GM13977 (cell line): ENCODE measurements at regions not wholly inside any gene's neighbourhood (a gene's known extent, or its start where the extent isn't known, plus 50 kb on each side); places are given as distances from the start of the nearest gene placed in this dataset.

Experiments
- DNase-seq: peaks from one replicate; pipeline ENCODE4 v3.0.0; 2012; ENCODE audit warnings: low spot score
- in situ Hi-C: fragments of 300-500 bp; cut with MboI; formaldehyde crosslinking; loops from one replicate; pipeline ENCODE4 v1.12.0; 2022; ENCODE audit warnings: low sequenced_read_pairs, low pct_unique_long_range_greater_than_20kb, mixed read lengths, inconsistent platforms; ENCODE audit not compliant: unreplicated experiment
- TF ChIP-seq, protein P1 (sequence below): IDR thresholded peaks from 2 replicates; pipeline ENCODE4 v1.5.1; 2012; ENCODE audit warnings: mild to moderate bottlenecking, control low read depth; ENCODE audit not compliant: insufficient read depth; ENCODE audit errors: extremely low read depth, missing control alignments

GRCh38 chr13:77416666-77417212 is 89.8 kb upstream of the MYCBP2 start:
- in situ Hi-C loops, result no loop called here
- TF ChIP-seq, protein P1, sequence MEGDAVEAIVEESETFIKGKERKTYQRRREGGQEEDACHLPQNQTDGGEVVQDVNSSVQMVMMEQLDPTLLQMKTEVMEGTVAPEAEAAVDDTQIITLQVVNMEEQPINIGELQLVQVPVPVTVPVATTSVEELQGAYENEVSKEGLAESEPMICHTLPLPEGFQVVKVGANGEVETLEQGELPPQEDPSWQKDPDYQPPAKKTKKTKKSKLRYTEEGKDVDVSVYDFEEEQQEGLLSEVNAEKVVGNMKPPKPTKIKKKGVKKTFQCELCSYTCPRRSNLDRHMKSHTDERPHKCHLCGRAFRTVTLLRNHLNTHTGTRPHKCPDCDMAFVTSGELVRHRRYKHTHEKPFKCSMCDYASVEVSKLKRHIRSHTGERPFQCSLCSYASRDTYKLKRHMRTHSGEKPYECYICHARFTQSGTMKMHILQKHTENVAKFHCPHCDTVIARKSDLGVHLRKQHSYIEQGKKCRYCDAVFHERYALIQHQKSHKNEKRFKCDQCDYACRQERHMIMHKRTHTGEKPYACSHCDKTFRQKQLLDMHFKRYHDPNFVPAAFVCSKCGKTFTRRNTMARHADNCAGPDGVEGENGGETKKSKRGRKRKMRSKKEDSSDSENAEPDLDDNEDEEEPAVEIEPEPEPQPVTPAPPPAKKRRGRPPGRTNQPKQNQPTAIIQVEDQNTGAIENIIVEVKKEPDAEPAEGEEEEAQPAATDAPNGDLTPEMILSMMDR, result no peak

DNA sequence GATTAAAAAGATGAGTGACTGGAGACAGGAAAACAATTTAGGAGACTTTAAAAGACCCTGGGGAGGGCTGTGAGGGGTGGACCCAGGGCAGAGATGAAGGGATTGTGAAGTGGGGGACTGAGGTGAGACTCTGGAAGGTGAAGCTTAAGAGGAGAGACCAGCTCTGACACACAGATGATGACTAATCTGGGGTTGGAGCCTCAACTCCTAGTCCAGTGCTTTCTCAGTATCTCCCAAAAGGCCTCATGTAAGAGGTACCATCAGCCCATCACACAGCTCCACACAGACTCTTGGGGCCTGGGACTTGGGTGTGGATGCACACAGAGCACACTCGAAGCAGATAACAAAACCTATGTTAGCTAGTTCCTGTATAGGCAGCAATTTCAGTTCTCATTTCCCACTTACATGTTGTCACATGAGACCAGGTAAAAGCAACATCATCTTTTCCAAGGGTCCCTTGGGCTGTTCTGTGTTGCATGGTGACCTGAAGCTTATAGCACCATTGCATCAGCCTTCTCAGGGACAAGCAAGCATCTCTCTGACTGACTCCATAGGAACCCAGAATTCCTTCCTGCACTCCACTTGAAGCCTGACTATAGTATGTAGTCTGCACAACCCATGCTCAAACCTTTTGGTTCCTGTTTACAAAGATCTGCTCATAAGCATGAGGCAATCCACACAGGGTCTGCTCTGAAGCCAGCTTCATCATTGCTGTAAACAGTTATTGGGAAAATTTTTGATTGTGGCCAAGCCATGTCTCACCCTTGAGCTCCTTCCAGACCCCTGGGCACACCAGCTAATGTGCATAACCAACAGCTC is 88.6 kb upstream of the MYCBP2 start:
- TF ChIP-seq, protein P1, result no peak
- DNase-seq, result no peak
- in situ Hi-C loops, result no loop called here

More at GRCh38 chr13:77416666-77417212, 89.8 kb upstream of the MYCBP2 start:
- no peak for DNase-seq

DNA sequence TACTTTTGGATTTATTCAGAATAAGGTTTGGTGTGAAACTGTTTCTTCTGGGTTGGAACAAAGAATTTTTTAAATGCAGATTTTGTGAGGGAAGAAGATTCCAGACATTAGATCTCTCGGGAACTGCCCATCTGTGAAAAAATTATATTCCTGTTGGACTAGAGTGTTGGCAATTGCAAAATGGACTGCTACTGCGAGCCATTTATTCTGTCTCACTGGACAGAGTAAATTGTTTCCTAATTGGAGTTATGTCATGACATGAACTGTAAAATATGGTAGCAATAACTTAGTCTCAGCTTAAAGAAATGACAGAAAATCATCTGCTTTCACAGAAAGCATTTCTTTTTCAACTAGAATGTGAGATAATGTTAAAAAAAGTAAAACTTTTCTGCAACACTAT is 86.0 kb upstream of the MYCBP2 start:
- in situ Hi-C loops, result no loop called here

GRCh38 chr13:77412116-77412635 is 85.3 kb upstream of the MYCBP2 start:
- TF ChIP-seq, protein P1, result no peak
- DNase-seq, result no peak
- in situ Hi-C loops, result no loop called here

More for the DNA sequence above, 86.0 kb upstream of the MYCBP2 start:
- DNase-seq, result no peak
- TF ChIP-seq, protein P1, result no peak

DNA sequence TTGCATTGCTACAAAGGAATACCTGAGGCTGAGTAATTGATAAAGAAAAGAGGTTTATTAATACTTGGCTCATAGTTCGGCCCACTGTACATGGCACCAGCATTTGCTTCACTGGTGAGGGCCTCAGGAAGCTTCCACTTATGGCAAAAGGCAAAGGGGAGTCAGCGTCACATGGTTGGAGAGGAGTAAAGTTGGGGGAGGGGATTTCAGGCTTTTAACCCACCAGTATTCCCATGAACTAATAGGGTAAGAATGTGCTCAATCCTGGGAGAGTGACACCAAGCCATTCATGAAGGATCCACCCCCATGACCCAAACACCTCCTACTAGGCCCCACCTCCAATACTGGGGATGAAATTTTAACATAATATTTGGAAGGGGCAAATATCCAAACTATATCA is 82.5 kb upstream of the MYCBP2 start:
- in situ Hi-C loops, result no loop called here
- DNase-seq, result no peak
- TF ChIP-seq, protein P1, result no peak

- in situ Hi-C loops, result no loop called here
- TF ChIP-seq, protein P1, result no peak
- no peak for DNase-seq
Measured at GRCh38 chr13:77406644-77407440, 79.9 kb upstream of the MYCBP2 start.
